ENCODE measurements at regions not wholly inside any gene's neighbourhood (a gene's known extent, or its start where the extent isn't known, plus 50 kb on each side); places are given as distances from the start of the nearest gene placed in this dataset.

- no peak for TF ChIP-seq CTCF (conservative IDR thresholded peaks at IDR 0.05 in 1 of 2, IDR thresholded peaks at IDR 0.05 in 1 of 2; ENCODE audit: extremely low read depth in 1 of 2, insufficient read depth in 1 of 2, low read depth in 1 of 2, low read length in 2 of 2)
- TF ChIP-seq EZH2 (IDR thresholded peaks at IDR 0.05; ENCODE audit: borderline replicate concordance, low read length), result no peak
Observed at GRCh38 chr10:78407009-78407711, 373.5 kb downstream of the RPS24 start.

Data from mammary epithelial cell (primary cell).